SK-N-DZ (cell line): ENCODE measurements at regions not wholly inside any gene's neighbourhood (a gene's known extent, or its start where the extent isn't known, plus 50 kb on each side); places are given as distances from the start of the nearest gene placed in this dataset.

Source experiments
- DNase-seq: peaks from one replicate; pipeline ENCODE4 v3.0.0-alpha.2; 2015; ENCODE audit warnings: low spot score

DNA sequence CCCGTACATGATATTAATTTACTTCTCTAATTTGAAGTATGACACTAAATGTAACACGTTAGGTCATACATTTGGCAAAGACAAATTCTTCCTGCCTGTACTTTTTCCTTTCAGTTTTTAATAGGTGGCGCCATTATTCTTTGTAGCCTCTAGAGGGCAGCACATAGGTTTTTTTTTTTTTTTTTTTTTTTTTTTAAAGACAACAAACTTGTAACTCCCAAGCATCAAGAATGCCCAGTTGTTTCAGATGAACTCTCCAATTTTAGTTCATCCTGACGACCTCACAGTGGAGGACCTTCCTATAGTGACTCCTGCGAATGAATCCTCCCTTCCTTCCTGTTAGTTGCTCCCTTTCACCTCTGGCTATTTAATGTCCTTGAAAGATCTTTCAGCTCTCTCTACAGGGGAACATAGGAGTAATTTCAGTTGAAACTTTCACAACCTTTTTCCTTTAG is 139.3 kb upstream of the HDAC9 start:
- DNase-seq = peak; percentile 45

DNA sequence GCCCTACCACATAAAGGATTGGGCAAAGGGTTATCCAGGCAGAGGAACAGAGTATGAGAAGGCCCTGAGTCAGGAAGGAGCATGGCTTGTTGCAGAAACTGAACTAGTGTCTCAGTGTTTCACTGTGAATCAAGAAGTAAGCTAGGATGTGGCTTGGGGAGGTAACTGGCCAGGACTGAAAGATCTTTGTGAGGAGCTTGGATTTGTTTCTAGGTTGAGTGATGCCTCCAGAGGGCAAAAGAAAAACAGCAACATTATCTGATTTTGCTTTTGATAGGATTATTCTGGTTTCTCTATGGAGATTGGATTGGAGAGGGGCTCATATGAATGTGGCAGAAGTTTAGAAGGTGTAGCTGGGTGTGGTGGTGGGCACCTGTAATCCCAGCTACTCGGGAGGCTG is 137.9 kb upstream of the HDAC9 start:
- no peak for DNase-seq

DNA sequence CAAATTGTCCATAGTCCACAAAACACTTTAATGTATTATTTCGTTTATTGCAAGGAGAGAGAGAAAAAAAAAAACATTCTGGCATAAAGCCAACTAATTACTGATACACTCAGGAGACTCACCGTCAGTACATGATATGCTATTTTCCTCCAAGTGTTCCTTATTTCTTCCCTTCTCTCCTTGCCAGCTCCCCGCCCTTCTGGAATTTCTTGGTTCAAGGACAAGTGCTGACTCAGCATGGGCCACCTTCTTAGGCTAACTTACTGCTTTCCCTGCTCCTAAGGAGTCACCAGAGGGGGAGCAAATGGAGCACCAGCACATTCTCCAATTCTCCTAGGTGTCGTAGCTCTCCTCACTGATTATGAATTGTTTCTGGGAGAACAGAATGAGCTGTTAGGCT is 133.8 kb upstream of the HDAC9 start:
- DNase-seq = no peak

DNA sequence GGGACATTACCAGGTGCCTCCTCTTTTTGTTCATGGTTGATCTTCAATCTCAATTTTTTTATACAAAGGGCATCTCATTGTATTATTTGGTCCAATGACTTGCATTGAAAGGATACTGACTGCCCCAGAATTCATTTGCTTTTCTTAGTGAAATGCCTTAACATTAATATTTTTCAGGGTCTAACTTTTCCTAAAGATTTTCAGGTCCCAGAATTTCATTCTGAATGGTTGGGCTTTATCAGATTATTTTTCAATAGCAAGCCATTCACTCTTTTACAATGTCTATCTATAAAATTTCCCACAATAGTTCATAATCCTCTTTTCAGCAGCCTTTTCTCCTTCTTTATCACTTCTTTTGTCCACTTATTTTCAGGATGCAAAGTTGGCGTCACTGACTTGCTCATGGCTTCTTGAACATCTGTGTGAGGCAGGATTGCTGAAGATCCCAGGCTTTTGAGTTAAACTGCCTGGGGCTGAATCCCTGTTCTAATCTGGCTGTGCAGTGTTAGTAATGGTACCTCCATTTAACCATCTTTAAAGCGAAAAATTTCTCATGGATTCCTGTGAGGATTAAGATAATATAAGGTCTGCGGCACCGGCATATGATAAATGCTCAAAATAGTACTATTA is 131.7 kb upstream of the HDAC9 start:
- DNase-seq = no peak

DNA sequence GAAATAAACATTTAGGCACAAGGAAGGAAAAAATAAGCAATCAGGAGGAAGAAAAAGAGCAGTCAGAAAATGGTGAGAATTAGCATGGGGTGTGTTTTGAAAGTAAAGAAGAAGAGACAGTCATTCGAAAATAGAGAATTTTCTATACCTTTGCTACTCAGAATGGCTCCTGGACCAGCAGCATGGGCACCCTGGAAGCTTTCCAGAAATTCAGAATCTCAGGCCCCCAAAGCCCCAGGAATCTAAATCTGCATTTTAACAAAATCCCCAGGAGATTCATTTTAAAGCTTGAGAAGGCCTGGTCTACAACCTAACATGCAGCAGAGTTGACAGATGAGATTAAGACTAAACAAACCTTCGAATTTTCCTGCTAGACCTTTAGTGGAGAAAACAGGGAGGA is 131.2 kb upstream of the HDAC9 start:
- DNase-seq = no peak

DNA sequence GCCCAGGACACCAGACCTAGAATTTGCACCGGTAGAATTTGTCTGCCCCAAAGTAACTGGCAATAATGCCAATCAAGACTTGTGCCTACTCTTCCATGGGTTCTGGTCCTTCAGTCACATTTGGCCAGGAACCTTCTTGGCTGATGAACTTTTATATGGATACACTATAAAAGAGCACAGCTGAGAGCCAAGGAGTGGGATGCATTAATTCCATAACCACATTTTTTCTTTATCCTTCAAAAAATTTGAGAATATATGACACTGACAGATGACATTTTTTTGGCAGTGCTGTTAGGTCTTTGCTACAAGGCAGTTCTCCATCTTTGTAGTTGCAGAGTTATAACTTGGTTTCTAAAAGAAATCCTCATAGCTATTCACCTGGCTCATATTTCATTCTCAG is 129.2 kb upstream of the HDAC9 start:
- no peak for DNase-seq

DNA sequence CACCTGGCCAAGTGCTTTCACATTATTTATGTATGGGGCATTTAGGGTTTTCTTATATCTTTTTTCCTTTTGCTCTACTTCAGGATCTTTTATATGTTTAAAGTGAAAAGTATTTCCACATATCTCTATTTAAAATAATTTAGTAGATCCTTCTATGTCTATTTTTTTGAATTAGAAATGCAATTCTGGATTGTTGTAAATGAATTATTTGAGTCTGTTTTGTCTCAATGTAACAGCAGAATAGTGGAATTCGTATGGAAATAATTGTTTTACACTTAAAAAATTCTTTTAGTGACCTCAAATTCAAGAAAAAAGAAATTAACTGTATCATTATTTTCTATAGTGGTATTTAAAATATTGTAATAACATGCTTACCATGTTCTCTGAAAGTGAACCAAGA is 126.5 kb upstream of the HDAC9 start:
- DNase-seq = no peak

DNA sequence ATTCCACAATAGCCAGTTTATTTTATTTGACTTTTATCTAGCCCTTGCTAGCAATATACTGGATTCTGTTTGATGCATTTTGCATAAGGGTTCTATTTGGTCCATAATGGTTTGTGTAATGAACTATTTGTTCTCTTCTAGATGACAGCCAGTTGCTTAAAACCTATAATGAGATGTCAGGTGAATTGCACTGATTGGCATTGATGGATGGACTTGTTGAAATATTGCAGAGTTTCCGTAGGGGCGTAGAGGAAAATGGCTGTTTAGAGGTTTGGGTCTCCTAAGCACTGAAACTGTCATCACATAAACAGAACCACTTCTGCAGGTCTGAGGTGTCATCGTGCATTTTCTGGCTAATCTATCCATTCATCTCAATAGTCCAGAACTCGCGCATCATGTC is 124.9 kb upstream of the HDAC9 start:
- peak; percentile 94 for DNase-seq

DNA sequence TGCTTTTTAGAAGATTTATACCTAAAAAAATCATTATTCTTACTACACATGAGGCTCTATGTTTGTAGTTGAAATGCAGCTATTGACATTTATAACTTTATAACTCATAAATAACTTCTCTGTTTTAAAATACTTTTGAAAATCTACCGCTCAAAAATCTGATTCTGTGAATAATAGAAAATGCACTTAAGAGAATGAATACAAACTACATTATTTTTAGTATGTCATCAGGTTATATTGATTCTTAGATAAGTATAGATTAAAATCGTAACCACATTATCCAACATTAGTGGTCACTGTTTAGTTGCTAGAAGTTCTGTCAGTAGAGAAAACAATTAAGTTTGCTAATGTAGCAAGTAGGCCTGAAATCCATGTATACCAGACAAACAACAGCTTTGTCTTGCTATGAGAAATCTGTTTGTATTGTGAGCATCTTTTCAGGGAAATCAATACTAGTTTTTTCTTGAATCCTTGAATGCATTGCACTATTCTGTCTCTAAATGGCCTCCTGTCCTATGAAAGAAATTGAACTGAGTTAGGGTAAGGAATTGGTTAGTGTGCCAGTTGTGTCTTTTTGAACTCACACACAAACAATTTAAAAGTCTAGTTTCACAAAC is 116.5 kb upstream of the HDAC9 start:
- peak; percentile 37 for DNase-seq

DNA sequence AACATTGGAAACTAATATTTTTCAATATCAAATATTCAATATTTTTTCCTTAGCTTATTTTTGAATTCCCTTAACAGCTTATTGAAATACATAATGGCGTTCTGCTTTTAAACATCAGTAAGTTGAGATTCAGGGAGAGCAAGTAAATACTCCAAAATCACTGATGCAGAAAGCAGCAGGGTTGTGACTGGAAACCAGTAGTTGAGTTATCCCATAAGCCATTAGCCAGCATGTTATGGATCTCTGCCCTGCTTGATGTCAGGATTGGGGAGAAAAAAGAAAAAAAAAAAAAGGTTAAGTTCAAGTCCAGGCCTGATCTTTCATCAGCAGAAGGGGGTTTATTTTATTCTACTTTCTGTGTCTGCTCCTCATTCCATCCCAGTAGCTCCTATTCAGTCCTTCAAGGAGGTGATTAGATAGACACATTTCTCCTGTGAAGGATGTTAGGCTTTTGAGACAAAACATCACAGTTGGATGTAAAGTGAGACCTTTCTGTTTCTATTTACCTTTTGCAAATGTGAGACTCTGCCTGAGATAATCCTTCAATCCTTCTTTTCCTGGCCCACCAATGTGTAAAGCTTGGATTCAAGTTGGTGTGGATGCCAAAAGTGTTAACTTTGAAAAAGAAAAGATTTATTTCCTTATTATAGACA is 110.9 kb upstream of the HDAC9 start:
- DNase-seq = peak; percentile 29

DNA sequence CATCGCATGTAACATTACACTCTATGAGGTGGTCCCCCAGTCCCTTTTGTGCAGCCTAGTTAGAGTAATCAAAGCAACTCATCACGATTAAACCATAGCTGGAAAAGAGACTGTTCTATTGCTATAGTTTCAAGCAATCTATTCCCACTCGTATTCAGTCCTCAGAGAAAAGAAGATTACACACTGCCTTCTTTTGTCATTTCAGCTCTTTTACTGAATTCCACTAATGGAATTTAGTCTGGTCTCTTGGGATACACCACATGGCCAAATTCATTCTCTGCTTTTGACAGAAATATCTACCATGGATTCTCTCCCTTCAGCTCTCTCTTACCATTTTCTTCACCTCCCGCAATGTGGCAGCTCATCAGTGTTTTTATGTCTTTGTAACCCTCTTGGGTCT is 108.9 kb upstream of the HDAC9 start:
- peak; percentile 16 for DNase-seq

DNA sequence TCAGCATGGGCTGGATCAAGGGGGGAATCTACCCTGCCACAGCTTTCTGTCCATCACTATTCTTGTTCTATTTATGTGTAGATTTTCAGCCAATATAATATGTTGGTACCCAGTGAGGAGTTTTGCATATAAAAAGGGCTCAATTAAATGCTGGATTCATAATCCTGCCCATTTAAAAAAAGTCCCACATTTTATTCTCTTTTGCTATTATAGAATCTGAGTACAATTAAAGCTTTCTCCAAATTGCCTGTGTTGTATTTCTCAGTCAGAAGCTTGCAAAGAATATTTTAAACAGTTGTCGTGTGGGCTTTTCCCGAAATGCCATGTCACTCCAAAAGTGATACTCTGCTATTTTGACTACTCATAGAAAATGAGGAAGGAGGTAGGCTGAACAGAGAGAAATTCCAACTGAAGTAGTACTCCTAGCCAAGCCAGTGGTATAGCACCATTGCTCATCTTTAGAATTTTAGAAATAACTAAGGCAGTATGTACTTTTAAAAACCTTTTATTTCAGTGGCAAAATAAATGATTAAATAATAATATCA is 108.3 kb upstream of the HDAC9 start:
- no peak for DNase-seq

DNA sequence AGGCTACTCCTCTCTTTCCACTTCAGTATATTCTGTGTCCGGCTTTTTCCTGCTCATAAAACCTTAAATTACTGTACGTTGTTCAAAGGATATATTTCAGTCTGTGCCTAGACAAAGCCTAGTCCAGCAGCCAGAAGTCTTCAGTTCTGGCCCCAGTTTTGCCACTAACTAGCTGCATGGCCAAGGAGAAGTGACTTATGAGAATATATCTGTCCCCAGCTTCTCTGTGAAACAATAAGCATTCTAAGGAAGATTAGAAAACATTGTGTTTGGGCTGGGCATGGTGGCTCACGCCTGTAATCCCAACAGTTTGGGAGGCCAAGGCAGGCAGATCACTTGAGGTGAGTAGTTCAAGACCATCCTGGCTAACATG is 105.0 kb upstream of the HDAC9 start:
- no peak for DNase-seq

DNA sequence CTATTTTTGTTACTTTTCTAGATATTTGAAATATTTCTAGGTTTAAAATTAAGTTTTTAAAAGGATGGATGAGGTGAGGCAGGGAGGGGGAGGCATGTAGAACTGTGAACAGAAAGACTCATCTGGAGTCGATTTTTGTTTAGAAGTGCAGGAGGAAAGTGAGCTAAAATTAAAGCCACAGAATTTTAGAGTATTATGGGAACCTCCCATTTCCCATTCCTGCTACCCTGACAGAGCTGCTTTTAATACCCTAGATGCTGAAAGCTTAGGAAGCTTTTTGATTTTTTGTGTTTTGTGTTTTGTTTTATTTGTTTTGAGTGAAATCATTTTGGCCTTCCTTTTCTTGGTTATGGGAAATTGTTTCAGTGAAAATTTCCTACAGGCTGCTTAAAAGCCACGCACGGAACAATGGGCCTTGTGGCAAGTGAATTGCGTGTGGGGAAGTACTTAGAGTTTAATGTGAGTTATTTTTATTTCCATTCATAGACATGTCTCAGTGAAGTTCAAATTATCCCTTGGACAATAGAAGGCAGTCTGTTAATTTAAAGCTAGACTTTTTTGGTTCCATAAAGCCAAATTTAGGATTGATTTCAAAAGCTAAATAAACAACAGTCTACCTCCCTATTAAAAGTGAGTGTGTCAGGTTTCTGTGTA is 102.0 kb upstream of the HDAC9 start:
- DNase-seq = no peak

DNA sequence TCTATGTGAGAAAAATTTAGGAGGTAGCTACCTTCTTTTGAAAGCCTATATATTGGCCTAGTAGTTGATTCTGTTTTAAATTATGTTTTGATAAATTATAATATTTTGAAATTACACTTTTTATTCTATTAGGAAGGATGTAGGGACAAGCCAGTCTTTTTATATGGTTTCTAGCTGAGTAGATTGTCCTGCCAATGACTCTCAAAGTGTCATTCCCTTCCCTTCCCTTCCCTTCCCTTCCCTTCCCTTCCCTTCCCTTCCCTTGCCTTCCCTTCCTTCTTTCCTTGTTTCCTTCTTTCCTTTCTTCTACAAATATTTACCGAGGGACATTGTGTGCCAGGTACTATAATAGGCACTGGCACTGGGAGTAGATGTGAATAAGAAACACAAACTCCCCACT is 99.7 kb upstream of the HDAC9 start:
- no peak for DNase-seq

DNA sequence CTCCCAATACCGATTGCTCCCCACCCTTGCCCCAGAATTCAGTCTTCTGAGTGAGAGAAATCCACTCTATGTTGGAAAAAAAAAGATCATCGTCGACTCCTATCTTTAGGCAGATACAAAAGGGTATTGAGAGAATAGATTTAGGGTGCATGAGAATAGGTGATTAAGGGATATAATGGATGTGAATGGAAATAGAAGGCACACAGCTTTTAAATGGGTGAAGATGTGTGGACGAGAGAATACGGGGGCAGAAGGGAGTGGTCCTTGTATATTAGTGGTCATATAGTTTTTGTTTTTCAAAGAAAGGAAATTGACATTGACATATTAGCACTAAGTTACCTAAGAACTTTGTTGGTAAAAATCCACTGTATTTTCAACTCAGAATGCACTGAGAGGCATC is 98.6 kb upstream of the HDAC9 start:
- no peak for DNase-seq

DNA sequence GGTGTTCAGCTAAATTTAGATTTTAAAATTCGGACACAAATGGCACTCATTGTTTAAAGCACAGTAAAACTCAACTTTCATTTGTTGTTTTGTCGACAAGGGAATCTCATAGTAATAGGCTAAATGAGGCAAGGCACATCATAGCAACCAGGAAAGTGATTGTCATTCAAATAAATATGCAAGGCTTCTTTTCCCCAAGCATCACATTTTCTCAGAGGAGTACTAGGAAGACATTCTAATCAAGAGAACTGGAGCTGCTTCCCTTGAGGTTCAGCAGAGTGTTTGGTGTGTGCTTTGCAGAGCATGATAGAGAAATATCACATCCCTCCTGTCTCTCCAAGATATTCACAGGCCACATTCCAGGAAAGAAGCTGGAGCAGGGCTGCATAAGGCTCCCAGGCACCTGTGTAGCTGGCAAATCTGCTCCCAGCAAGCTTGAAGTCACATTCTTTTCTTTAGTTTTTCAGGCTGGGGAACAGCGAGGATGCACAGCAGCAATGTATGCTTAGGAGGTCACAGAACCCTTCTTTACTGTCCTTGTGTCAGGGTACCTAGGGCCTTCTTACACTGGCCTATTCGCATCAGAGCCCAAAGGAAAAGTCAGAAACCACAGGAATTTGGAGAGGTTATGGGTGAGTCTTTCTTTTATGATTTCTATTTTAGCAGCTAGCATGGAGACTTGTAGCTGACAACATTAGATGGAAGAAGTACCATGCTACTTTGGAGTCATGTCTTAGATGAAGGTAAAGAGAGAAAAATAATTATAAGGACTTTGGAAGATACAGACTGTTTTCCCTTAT is 95.9 kb upstream of the HDAC9 start:
- DNase-seq = no peak

DNA sequence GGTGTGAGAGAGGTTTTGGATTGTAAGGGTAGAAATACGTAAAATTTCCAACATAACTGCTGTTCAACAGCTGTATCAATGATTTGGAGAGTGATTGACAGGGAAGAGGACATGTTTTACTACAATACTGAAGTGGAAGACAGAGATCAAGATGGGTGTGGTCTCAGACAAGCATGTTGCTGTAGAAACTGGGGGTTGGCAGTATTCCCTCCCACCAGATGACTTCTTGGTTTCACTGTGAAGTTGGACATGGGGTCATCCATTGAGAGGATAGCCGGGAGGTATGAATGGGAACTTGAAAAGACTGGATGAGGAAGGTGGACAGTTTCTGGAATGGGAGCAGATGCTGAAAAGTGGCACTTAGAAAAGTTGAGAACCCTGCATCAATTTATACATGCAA is 95.3 kb upstream of the HDAC9 start:
- DNase-seq = no peak

DNA sequence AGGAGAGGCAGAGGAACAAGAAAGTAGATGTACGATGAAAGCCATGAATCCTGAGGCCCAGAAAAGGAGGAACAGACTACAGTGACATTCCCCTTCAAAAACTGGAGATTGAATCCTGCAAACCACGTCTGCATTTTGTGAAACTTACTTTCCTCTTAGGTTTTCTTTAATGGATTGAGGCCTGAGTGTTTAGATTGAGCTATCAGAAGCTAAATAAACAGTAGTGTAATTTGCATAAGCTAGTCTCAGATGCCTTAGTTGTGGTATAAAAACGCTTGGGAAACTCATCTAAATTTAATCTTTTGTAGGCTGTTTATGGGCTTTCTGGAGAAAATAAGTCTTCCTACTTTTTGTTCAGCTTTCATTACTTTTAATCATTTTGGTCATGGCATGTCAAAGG is 94.8 kb upstream of the HDAC9 start:
- no peak for DNase-seq

DNA sequence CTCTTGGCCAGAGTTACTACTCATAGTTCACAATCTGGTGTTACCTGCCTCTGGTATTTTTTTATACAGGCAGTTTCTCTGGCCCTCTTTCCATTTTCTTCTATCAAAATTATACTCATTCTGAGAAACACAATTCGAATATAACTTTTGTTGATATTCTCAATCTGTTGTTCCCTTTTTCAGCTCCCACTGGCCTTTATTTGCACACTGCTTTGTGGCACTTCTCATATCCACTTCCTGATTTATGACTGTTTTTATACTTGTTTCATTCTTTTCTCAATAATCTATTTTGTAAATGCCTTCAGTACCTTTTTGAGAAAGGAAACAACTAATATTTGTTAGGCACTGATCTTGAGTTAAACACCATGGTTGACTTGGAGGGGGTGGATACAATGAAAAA is 93.8 kb upstream of the HDAC9 start:
- no peak for DNase-seq

DNA sequence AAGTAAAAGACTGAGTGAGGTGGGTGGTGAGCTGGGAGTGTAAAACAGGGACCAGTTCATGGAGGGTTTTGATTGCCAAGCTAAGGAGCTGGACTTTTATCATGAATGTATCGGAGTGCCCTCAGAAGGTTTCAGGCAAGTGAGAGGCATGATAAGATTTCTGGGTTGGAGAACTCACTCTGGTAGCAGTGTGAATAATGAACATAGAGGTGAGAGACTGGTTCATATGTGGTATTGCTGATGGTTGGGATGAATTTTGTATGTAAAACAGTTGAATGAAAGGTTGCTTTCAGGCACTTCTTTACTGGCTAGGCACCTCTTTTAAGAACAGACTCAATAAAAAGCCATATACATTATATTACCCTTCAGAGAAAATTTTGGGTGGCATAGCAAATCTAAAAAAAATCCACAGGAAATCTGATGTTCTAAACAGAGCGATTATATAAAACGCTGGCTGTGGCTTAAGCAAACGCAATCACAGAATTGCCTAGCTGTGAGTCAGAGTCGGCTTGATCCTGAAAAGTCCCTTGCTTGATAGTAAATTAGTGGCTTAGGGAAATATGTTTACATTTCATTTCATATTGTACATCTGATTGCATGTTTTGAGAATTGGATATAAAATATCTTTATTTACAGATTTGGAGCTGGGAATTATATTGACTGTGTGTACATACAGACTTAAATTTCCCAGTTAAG is 92.9 kb upstream of the HDAC9 start:
- DNase-seq = no peak
